GM12892 (cell line): ENCODE measurements at regions not wholly inside any gene's neighbourhood (a gene's known extent, or its start where the extent isn't known, plus 50 kb on each side); places are given as distances from the start of the nearest gene placed in this dataset.

ENCODE experiments used
- POLR2A ChIP-seq: IDR thresholded peaks from 2 replicates; pipeline ENCODE4 v1.6.1; 2011; ENCODE audit warnings: low read depth, low read length, control low read depth
- POLR2AphosphoS5 ChIP-seq: IDR thresholded peaks from 2 replicates; pipeline ENCODE4 v1.6.1; 2011; ENCODE audit warnings: low read depth, low read length, control low read depth

GRCh38 chr15:92808598-92809063 is 91.5 kb upstream of the CHD2 start:
- TF ChIP-seq POLR2AphosphoS5 (no peak), POLR2A (no peak)
